GM21529 (cell line): ENCODE measurements at regions not wholly inside any gene's neighbourhood (a gene's known extent, or its start where the extent isn't known, plus 50 kb on each side); places are given as distances from the start of the nearest gene placed in this dataset.
"Not testable (repeated sequence)": the region's sequence is repeated elsewhere in the genome, so short reads cannot be mapped to it uniquely, and the experiment has no call there.

Experiments used
- ATAC-seq: cut with Tn5 transposase; IDR thresholded peaks from one replicate; pipeline ENCODE4 v1.9.1; 2021; ENCODE audit not compliant: unreplicated experiment

DNA sequence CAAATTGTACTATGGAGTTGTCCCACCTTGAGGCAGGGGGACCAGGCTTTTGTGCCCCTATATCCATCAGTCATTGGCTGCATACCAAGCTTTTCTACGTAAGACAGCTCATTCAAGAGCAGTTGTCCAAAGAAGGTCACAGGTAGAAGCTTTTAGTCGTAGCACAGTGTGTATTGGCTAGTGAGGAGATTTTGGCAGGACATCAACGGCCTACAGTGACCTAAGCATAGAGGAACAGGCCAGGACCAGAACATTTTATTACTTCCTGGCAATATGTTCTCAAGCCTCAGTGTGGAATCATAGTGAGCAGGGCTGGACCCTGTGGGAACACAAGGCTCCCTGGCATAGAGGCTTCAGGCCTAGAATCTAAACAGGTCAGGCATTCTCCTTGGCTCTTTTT, 105.4 kb upstream of the ANKRD28 start:
- no peak for ATAC-seq

DNA sequence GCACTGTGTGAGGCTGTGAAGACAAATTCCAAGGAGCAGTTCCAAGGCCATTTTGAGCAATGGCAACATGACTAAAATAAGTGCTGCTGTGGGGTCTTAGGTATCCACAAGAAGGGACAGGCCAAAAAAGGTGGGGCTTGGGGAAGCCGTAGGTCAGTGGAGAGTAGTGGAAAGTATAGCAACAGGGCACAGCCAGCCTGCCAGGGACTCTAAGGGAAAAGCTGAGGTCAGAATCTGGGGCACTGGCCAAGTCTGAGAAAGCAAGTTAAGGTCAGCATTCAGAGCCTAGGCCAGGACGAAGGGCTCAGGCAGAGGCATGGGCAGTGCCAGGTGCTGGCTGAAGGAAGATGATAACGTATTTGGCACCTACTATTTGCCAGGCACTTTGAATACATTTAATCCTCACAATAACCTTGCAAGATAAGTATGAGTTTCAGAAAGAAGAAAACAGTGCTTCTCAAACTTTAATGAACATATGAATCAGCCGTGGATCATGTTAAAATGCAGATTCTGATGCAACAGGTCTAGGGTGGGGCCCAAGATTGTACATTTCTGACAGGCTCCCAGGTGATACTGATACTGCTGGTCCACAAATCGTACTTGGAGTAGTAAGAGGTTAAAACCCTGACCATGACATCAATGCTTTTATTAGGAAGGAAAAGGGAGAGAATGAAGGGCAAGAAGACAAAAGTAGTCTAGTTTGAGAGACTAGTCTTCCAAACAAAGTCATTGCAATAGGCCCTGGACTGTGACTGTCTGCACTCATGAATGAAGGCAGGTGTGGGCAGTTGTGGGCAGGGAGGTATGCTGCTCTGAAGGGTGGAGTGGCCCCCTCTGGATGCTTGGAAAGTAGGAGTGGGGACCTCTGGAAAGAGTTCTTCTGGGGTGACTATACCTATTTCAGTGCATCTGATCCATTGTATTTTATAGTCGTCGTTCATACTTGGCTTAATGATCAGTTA, 106.3 kb upstream of the ANKRD28 start:
- ATAC-seq: no peak

DNA sequence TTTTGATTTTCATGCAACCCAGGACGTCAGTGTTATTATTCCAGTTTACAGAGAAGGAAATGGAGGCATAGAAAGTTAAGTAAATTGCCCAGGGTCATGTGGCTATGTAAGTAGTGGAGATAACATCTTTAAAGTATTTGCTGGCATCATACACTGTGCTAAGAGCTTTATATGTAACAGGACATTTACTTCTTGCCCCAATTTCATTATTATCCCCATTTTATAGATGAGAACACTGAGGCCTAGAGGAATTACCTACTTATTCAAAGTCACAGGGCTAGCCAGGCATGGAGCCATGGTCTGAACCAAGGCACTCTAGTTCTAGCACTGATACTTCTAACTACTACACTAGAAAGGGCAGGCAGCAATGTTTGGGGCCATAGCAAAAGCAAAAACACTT, 107.3 kb upstream of the ANKRD28 start:
- no peak for ATAC-seq

GRCh38 chr3:15907403-15907802, 109.6 kb upstream of the ANKRD28 start:
- not testable (repeated sequence) for ATAC-seq

- ATAC-seq: no peak
These were observed 121.2 kb upstream of the ANKRD28 start for GRCh38 chr3:15918988-15919387.

- no peak for ATAC-seq
These were observed 122.2 kb upstream of the ANKRD28 start for GRCh38 chr3:15919971-15920370.

DNA sequence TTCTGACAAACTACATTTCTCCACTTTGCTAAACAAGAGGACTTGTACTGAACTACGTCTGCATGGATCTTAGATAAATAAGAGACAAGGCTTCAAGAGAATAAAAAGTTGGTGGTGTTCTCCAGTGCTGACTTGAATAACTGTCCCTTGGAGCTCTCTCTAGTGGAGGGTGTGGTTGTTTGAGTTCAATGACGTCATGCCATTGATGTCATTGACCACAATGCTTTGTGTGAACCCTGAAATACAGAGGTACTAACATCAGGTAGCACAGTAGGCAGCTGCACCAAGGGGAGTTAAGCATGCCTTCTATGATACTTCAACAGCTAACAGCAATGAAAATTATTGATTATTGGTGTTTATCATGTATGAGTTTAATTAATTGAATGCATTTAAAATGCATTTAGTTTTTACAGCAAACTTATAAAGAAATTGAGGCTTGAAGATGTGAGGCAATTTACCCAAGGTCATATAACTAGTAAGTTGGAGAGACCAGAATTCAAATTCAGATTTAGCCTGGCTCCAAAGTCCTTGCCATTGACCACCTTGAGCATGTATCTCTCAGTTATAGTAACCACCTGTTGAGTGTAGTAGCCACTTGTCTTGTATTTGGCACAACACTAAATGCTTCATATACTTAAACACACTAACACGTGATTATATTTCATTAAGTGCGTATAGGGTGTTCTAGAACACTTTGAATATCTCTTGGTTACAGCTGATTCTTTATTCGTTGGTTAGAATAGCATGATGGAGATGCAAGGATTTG, 126.0 kb upstream of the ANKRD28 start:
- ATAC-seq: no peak

DNA sequence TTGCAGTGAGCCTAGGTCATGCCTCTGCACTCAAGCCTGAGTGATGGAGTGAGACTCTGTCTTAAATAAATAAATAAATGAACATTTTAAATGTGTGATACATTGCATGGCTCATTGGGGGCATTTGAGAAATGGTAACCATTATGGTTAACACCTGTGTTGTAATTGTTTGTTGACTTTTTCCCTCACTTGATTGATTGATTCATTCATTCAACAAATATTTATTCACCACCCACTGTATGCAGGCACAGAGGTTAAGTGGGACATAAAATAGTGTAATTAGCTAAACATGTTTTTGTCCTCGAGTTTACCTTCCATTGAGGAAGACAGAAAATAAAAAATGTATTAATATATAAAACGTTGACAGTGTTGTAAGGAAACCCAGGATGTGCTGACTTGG, 127.1 kb upstream of the ANKRD28 start:
- no peak for ATAC-seq

GRCh38 chr3:15926871-15927270, 129.1 kb upstream of the ANKRD28 start:
- no peak for ATAC-seq

DNA sequence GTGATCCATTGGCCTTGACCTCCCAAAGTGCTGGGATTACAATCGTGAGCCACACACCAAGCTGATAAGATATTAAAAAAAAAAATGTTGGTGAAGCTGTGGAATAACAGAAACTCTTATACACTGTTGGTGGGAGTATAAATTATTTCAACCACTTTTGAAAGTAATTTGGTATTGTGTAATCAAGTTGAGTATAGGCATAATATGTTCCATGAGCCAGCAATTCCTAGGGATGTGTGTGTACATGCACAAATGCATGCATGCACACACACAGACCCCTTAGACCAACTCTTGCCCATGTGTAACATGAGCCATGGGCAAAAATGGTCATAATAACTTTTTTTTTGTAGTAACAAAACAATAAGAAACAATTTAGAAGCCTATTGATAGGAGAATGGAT, 130.2 kb upstream of the ANKRD28 start:
- ATAC-seq: no peak

- ATAC-seq: no peak
These were observed 132.3 kb upstream of the ANKRD28 start for GRCh38 chr3:15929944-15930571.

- ATAC-seq: no peak
These were observed 134.8 kb upstream of the ANKRD28 start for GRCh38 chr3:15932348-15933300.

- ATAC-seq: no peak
These were observed 135.8 kb upstream of the ANKRD28 start for GRCh38 chr3:15933439-15934139.

- no peak for ATAC-seq
These were observed 136.8 kb upstream of the ANKRD28 start for GRCh38 chr3:15934389-15935195.

- no peak for ATAC-seq
These were observed 138.5 kb upstream of the ANKRD28 start for GRCh38 chr3:15936312-15936711.

DNA sequence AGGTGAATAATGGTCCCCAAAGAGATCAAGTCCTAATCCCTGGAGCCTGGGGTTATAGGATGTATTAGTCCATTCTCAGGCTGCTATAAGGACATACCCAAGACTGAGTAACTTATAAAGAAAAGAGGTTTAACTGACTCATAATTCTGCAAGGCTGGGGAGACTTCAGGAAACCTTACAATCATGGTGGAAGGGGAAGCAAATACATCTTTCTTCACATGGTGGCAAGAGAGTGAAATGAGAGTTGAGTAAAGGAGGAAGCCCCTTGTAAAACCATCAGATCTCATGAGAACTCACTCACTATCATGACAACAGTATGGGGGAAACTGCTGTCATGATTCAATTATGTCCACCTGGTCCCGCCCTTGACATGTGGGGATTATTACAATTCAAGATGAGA, 142.9 kb upstream of the ANKRD28 start:
- ATAC-seq: no peak

DNA sequence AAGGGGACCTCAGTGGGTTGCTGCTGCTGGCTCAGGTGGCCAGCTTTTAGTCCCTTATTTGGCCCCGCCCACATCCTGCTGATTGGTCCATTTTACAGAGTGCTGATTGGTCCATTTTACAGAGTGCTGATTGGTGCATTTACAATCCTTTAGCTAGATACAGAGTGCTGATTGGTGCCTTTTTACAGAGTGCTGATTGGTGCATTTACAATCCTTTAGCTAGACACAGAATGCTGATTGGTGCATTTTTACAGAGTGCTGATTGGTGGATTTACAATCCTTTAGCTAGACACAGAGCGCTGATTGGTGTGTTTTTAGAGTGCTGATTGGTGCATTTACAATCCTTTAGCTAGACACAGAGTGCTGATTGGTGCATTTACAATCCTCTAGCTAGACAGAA, 143.7 kb upstream of the ANKRD28 start:
- not testable (repeated sequence) for ATAC-seq

- no peak for ATAC-seq
These were observed 144.2 kb upstream of the ANKRD28 start for GRCh38 chr3:15941958-15942357.

GRCh38 chr3:15942462-15942861, 144.7 kb upstream of the ANKRD28 start:
- ATAC-seq: no peak
